Transverse colon (tissue), 4 donors: ENCODE measurements at regions not wholly inside any gene's neighbourhood (a gene's known extent, or its start where the extent isn't known, plus 50 kb on each side); places are given as distances from the start of the nearest gene placed in this dataset.

Source experiments
- DNase-seq: peaks from one replicate; pipeline ENCODE4 v3.0.0-alpha.2; 2019
- H3K27ac ChIP-seq, 4 donors: fragments of 200-600 bp; sonication (generic); 2 replicates each; pipeline ENCODE4 v1.5.1; 2016 to 2018; ENCODE audit warnings: inconsistent platforms in 4 of 4
- H3K27me3 ChIP-seq: fragments of 200-600 bp; sonication (generic); 2 replicates; pipeline ENCODE4 v1.5.1; 2017; ENCODE audit warnings: inconsistent platforms
- H3K36me3 ChIP-seq, 4 donors: fragments of 200-600 bp; sonication (generic); 2 replicates each; pipeline ENCODE4 v1.5.1; 2017 to 2019; ENCODE audit warnings: inconsistent platforms in 4 of 4
- H3K4me1 ChIP-seq, 4 donors: fragments of 200-600 bp; sonication (generic); 2 replicates each; pipeline ENCODE4 v1.5.1; 2017 to 2020; ENCODE audit warnings: inconsistent platforms in 4 of 4
- H3K4me3 ChIP-seq, 4 donors: fragments of 200-600 bp; sonication (generic); 1 replicate in 1 of 4; 2 replicates in 3 of 4; pipeline versions ENCODE4 v1.5.1 to v1.6.1; 2017 to 2019; ENCODE audit warnings: inconsistent platforms in 4 of 4
- H3K9me3 ChIP-seq, 2 donors: fragments of 200-600 bp; sonication (generic); 2 replicates each; pipeline ENCODE4 v1.5.1; 2017 to 2019; ENCODE audit warnings: inconsistent platforms in 2 of 2
- EP300 ChIP-seq: sonication (generic); formaldehyde crosslinking; IDR thresholded peaks from one replicate; pipeline ENCODE4 v1.6.1; 2017; ENCODE audit warnings: antibody characterized with exemption, low read depth
- POLR2A ChIP-seq: fragments of 450-650 bp; IDR thresholded peaks from one replicate; pipeline ENCODE4 v1.6.1; 2016; ENCODE audit warnings: antibody characterized with exemption, mild to moderate bottlenecking, moderate library complexity
- POLR2AphosphoS5 ChIP-seq, 3 donors: sonication (generic); formaldehyde crosslinking; IDR thresholded peaks; one replicate each; pipeline ENCODE4 v1.6.1; 2016; ENCODE audit warnings: antibody characterized with exemption in 3 of 3
- WGBS, 2 donors: methylation state at CpG; one replicate each; pipeline ENCODE4 v1.1.5; 2018; ENCODE audit warnings: low coverage in 1 of 2; 5-methylcytosine and 5-hydroxymethylcytosine counted together
- in situ Hi-C, 4 donors: fragments of 200-750 bp; cut with MboI; loops; one replicate each; pipeline versions ENCODE4 v1.15.0 to v1.15.1; 2017; ENCODE audit warnings: low sequenced_read_pairs in 3 of 4, low pct_ligation_motif_present in 1 of 4, low pct_unique_long_range_greater_than_20kb in 1 of 4
- intact Hi-C: fragments of 100-400 bp; cut with DNase I; formaldehyde crosslinking; loops from one replicate; pipeline ENCODE4 v1.15.1; 2023; ENCODE audit warnings: low total_unique reads
- TF ChIP-seq, protein P1 (sequence below), 5 experiments: fragments of 200-600 bp in 3 of 5; fragments of 450-650 bp in 2 of 5; sonication (generic) in 3 of 5; IDR thresholded peaks; 1 replicate in 2 of 5; 2 replicates in 3 of 5; pipeline ENCODE4 v1.5.1; 2016 to 2017; ENCODE audit warnings: antibody characterized with exemption in 5 of 5, inconsistent platforms in 3 of 5, mild to moderate bottlenecking in 2 of 5, moderate library complexity in 1 of 5

GRCh38 chr3:124140746-124141145 is 148.8 kb upstream of the ROPN1 start:
- no peak for TF ChIP-seq POLR2A
- H3K27me3 ChIP-seq, result no peaks in the 10 kb centered on the region
- in situ Hi-C loops (no loop called here), intact Hi-C loops (no loop called here)
- no peak overlapping the region for H3K4me3 ChIP-seq
- WGBS, 2 donors, result 87 to 93% methylated on average over 4 of the region's 4 CpGs
- H3K27ac ChIP-seq, result no peak overlapping the region
- H3K36me3 ChIP-seq, result no peaks in the 10 kb centered on the region
- no peaks in the 10 kb centered on the region for H3K4me1 ChIP-seq
- DNase-seq, result no peak
- no peaks in the 10 kb centered on the region for H3K9me3 ChIP-seq

DNA sequence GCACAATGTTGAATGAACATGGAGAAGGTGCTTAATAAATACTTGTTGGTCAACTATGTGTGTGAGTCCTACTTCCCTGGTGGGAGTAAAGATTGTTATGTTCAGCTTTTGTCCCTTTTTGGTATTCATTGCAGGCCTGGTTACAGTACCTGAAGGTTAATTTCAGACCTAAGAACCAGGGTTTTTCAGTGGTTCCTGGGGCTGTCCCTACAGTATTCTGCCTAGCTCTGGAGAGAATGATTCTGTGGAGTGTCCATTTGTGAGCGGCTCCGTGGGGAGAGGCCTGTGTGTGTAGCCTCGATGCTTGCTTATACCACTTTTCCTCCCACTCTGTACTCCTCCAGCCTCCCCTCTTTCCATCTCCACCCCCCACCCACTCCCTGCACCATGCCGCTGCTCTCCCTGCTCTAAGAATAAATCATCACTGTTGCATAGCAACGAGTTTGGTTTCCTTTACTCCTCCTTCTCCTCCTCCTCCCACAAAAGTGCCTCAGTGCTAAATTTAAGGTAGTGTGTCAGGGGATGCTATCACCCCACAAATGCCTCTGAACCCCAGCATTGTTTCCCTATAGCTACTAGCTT is 150.6 kb upstream of the ROPN1 start:
- in situ Hi-C loops, result no loop called here
- DNase-seq, result no peak
- H3K36me3 ChIP-seq, result no peaks in the 10 kb centered on the region
- intact Hi-C loops, result no loop called here
- H3K27me3 ChIP-seq, result no peaks in the 10 kb centered on the region
- TF ChIP-seq, protein P1, sequence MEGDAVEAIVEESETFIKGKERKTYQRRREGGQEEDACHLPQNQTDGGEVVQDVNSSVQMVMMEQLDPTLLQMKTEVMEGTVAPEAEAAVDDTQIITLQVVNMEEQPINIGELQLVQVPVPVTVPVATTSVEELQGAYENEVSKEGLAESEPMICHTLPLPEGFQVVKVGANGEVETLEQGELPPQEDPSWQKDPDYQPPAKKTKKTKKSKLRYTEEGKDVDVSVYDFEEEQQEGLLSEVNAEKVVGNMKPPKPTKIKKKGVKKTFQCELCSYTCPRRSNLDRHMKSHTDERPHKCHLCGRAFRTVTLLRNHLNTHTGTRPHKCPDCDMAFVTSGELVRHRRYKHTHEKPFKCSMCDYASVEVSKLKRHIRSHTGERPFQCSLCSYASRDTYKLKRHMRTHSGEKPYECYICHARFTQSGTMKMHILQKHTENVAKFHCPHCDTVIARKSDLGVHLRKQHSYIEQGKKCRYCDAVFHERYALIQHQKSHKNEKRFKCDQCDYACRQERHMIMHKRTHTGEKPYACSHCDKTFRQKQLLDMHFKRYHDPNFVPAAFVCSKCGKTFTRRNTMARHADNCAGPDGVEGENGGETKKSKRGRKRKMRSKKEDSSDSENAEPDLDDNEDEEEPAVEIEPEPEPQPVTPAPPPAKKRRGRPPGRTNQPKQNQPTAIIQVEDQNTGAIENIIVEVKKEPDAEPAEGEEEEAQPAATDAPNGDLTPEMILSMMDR (IDR thresholded peaks at IDR 0.05), result no peak
- TF ChIP-seq EP300, result no peak
- TF ChIP-seq POLR2A, result no peak
- TF ChIP-seq POLR2AphosphoS5 (IDR thresholded peaks at IDR 0.05), result no peak
- H3K4me3 ChIP-seq, result no peak overlapping the region
- no peaks in the 10 kb centered on the region for H3K9me3 ChIP-seq
- H3K4me1 ChIP-seq, result no peaks in the 10 kb centered on the region
- 30 to 48% methylated on average over 2 to 5 of the region's 5 CpGs for WGBS, 2 donors
- H3K27ac ChIP-seq, result no peak overlapping the region

- 88% methylated on average over 1 of the region's 1 CpG; no CpG with 5 or more reads in 1 of the 2 donors for WGBS, 2 donors
- Histone ChIP-seq H3K27ac (no peak overlapping the region), H3K36me3 (no peaks in the 10 kb centered on the region), H3K27me3 (no peaks in the 10 kb centered on the region), H3K4me1 (no peaks in the 10 kb centered on the region), H3K9me3 (no peaks in the 10 kb centered on the region), H3K4me3 (no peak overlapping the region)
- in situ Hi-C loops (no loop called here), intact Hi-C loops (no loop called here)
- no peak for DNase-seq
- TF ChIP-seq POLR2AphosphoS5 (IDR thresholded peaks at IDR 0.05) (no peak), POLR2A (no peak), EP300 (no peak)
- TF ChIP-seq, protein P1 (IDR thresholded peaks at IDR 0.05), result no peak
Measured at GRCh38 chr3:124143047-124143446, 151.1 kb upstream of the ROPN1 start.

DNA sequence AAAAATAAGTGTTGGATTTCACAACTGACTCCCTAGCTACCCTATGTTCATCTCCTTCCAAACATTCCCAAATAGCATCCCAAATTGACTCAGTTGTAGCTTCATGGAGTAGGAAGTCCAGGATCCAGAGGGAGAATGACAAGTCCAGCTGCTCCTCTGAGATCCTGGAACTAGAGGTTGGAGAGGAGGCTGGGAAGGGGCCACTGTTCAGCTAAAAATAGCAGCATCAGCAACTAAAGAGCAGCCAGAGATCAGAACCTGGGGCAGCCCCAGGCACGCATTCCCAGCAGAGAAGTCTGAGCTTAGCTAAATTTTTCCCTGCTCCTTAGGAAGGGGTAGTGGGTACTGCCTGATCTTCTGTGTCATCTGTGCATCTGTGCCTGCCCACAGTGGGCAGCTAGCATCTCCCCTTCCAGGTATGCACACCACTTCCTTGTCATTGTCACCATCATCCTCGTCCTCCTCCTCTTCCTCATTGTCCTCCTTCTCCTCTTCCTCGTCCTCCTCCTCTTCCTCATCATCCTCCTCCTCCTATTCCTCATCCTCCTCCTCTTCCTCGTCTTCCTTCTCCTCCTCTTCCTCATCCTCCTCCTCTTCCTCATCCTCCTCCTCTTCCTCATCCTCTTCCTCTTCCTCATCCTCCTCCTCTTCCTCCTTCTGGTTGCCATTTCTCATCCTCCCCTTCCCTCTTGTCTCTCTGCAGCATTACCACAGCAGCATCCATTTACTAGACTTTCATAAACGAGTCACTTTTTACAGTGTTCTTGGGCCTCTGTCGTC is 152.3 kb upstream of the ROPN1 start:
- H3K27me3 ChIP-seq, result no peaks in the 10 kb centered on the region
- no peak for TF ChIP-seq EP300
- TF ChIP-seq POLR2A, result no peak
- TF ChIP-seq POLR2AphosphoS5 (IDR thresholded peaks at IDR 0.05), result no peak
- TF ChIP-seq, protein P1 (IDR thresholded peaks at IDR 0.05), result no peak
- intact Hi-C loops, result no loop called here
- in situ Hi-C loops, result no loop called here
- H3K4me3 ChIP-seq, result no peak overlapping the region
- H3K4me1 ChIP-seq, result no peaks in the 10 kb centered on the region
- H3K27ac ChIP-seq, result no peak overlapping the region
- DNase-seq, result no peak
- H3K36me3 ChIP-seq, result no peaks in the 10 kb centered on the region
- H3K9me3 ChIP-seq, result no peaks in the 10 kb centered on the region
- WGBS, 2 donors, result 70 to 72% methylated on average over 3 to 6 of the region's 6 CpGs

DNA sequence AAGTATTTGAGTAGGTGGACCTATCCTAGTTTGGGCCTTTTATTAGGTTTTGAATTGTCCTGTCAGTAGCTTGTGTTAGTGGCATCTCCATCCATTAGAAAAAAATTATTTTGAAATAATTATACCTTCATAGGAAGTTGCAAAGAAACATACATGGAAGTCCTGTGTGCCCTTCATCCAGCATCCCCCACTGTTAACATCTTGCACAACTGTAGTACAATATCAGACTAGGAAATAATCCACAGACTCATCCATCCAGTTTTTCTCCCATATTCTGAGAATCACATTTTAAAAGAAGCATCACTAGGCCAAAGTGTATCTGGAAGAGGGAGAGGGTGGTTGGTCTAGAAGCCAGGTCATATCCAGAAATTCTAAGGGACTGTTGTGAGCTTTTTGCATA is 155.5 kb upstream of the ROPN1 start:
- in situ Hi-C loops (no loop called here), intact Hi-C loops (no loop called here)
- no peaks in the 10 kb centered on the region for H3K27me3 ChIP-seq
- no peak for DNase-seq
- H3K4me3 ChIP-seq, result no peak overlapping the region
- TF ChIP-seq, protein P1 (IDR thresholded peaks at IDR 0.05), result no peak
- no peak for TF ChIP-seq EP300
- no peak overlapping the region for H3K27ac ChIP-seq
- H3K9me3 ChIP-seq, result no peaks in the 10 kb centered on the region
- H3K36me3 ChIP-seq, result no peaks in the 10 kb centered on the region
- no peaks in the 10 kb centered on the region for H3K4me1 ChIP-seq
